OCI-LY7 (cell line): ENCODE measurements at regions not wholly inside any gene's neighbourhood (a gene's known extent, or its start where the extent isn't known, plus 50 kb on each side); places are given as distances from the start of the nearest gene placed in this dataset.

Experiments
- CTCF ChIP-seq: fragments of 200-600 bp; sonication (generic); conservative IDR thresholded peaks from 2 replicates; pipeline ENCODE4 v1.5.1; 2014; ENCODE audit warnings: mild to moderate bottlenecking, antibody characterized with exemption, low read length, moderate library complexity, mixed read lengths
- EZH2phosphoT487 ChIP-seq: fragments of 200-600 bp; sonication (generic); IDR thresholded peaks from 2 replicates; pipeline ENCODE4 v1.6.1; 2018; ENCODE audit warnings: low read depth, borderline replicate concordance, mild to moderate bottlenecking, mixed run types, antibody characterized with exemption, low read length, moderate library complexity, mixed read lengths

GRCh38 chr9:126088336-126088735, 238.3 kb upstream of the MVB12B start:
- TF ChIP-seq CTCF (no peak), EZH2phosphoT487 (no peak)
